ENCODE measurements at regions not wholly inside any gene's neighbourhood (a gene's known extent, or its start where the extent isn't known, plus 50 kb on each side); places are given as distances from the start of the nearest gene placed in this dataset.
"Not testable (repeated sequence)": the region's sequence is repeated elsewhere in the genome, so short reads cannot be mapped to it uniquely, and the experiment has no call there.

- not testable (repeated sequence) for H3K27ac ChIP-seq (ENCODE audit: low read depth, low read length); H3K9me3 ChIP-seq (ENCODE audit: control insufficient read depth in 3 of 3, low read length in 3 of 3); H3K4me3 ChIP-seq (ENCODE audit: low read length in 3 of 3); H3K27me3 ChIP-seq (ENCODE audit: control insufficient read depth in 3 of 3, insufficient read depth in 3 of 3, low read length in 3 of 3); H3K4me1 ChIP-seq (ENCODE audit: control insufficient read depth in 3 of 3, insufficient read depth in 3 of 3, low read length in 3 of 3); H3K9ac ChIP-seq (ENCODE audit: low read depth in 1 of 3, low read length in 3 of 3)
- peaks cover 0 to 13% (median 0%) of the 10 kb centered on the region in 3 donors for H3K36me3 ChIP-seq (ENCODE audit: control insufficient read depth in 3 of 3, insufficient read depth in 3 of 3, low read length in 3 of 3)
Measured at GRCh38 chr5:34188001-34188822, 145.2 kb upstream of the C1QTNF3 start.

GRCh38 chr5:34189246-34189645 lies 146.2 kb upstream of the C1QTNF3 start:
- H3K4me3 ChIP-seq (ENCODE audit: low read length in 3 of 3); H3K9me3 ChIP-seq (ENCODE audit: control insufficient read depth in 3 of 3, low read length in 3 of 3); H3K4me1 ChIP-seq (ENCODE audit: control insufficient read depth in 3 of 3, insufficient read depth in 3 of 3, low read length in 3 of 3); H3K27me3 ChIP-seq (ENCODE audit: control insufficient read depth in 3 of 3, insufficient read depth in 3 of 3, low read length in 3 of 3); H3K9ac ChIP-seq (ENCODE audit: low read depth in 1 of 3, low read length in 3 of 3); H3K27ac ChIP-seq (ENCODE audit: low read depth, low read length): not testable (repeated sequence)
- H3K36me3 ChIP-seq (ENCODE audit: control insufficient read depth in 3 of 3, insufficient read depth in 3 of 3, low read length in 3 of 3) = peaks cover 0 to 13% (median 3%) of the 10 kb centered on the region in 3 donors

DNA sequence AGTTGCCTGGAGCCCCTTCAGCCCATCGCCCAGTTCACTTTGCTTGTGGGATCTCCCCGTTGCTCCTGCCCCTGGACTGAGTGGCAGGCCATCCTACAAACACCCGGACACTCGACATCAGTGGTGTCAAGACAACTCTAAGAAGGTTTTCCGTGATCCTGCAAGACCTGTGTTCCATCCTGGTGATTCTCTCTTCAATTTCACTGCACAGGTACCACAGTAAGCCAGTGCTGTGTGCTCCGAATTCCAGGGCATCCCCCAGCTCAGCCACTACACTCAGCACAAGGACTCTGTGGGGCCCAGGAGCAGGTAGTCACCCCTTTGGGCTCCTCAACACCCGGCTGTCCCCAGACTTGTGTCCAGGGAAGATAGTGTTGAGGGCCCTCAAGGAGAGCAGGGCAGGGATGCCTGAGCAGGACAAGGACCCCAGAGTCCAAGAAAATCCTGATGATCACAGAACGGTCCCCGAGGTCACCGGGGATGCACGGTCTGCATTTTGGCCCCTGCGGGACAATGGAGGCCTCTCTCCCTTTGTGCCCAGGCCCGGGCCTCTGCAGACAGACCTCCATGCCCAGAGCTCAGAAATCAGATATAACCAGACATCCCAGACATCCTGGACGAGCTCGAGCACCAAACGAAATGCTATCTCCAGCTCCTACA lies 146.9 kb upstream of the C1QTNF3 start:
- H3K9me3 ChIP-seq (ENCODE audit: control insufficient read depth in 3 of 3, low read length in 3 of 3); H3K27ac ChIP-seq (ENCODE audit: low read depth, low read length); H3K4me3 ChIP-seq (ENCODE audit: low read length in 3 of 3); H3K4me1 ChIP-seq (ENCODE audit: control insufficient read depth in 3 of 3, insufficient read depth in 3 of 3, low read length in 3 of 3); H3K27me3 ChIP-seq (ENCODE audit: control insufficient read depth in 3 of 3, insufficient read depth in 3 of 3, low read length in 3 of 3); H3K9ac ChIP-seq (ENCODE audit: low read depth in 1 of 3, low read length in 3 of 3): not testable (repeated sequence)
- peaks cover 0 to 13% (median 3%) of the 10 kb centered on the region in 3 donors for H3K36me3 ChIP-seq (ENCODE audit: control insufficient read depth in 3 of 3, insufficient read depth in 3 of 3, low read length in 3 of 3)

DNA sequence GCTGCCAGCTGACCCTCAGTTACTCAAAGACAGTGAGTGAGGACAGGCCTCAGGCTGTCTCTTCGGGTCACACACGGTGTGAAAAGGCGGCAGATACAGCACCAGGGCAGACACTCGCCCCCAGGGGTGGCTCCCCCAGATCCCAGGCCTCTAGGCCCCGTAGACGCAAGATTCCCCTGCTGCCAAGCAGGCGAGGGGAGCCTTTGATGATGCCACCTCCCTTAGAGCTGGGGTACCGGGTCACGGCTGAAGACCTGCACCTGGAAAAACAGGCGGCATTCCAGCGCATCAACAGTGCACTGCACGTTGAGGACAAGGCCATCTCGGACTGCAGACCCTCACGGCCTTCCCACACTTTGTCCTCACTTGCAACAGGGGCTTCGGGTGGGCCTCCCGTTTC lies 147.5 kb upstream of the C1QTNF3 start:
- not testable (repeated sequence) for H3K4me3 ChIP-seq (ENCODE audit: low read length in 3 of 3); H3K27ac ChIP-seq (ENCODE audit: low read depth, low read length); H3K9ac ChIP-seq (ENCODE audit: low read depth in 1 of 3, low read length in 3 of 3); H3K9me3 ChIP-seq (ENCODE audit: control insufficient read depth in 3 of 3, low read length in 3 of 3); H3K27me3 ChIP-seq (ENCODE audit: control insufficient read depth in 3 of 3, insufficient read depth in 3 of 3, low read length in 3 of 3); H3K4me1 ChIP-seq (ENCODE audit: control insufficient read depth in 3 of 3, insufficient read depth in 3 of 3, low read length in 3 of 3)
- H3K36me3 ChIP-seq (ENCODE audit: control insufficient read depth in 3 of 3, insufficient read depth in 3 of 3, low read length in 3 of 3) = peaks cover 0 to 13% (median 3%) of the 10 kb centered on the region in 3 donors

DNA sequence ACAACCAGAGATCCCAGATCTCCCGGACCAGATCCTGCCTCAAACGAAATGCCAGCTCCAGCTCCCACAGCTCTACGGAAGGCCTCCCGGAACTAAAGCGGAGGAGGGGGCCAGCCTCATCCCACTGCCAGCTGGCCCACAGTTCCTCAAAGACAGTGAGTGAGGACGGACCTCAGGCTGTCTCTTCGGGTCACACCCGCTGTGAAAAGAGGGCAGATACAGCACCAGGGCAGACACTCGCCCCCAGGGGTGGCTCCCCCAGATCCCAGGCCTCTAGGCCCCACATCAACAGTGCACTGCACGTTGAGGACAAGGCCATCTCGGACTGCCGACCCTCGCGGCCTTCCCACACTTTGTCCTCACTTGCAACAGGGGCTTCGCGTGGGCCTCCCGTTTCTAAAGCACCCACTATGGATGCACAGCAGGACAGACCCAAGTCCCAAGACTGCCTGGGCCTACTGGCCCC lies 148.3 kb upstream of the C1QTNF3 start:
- not testable (repeated sequence) for H3K4me3 ChIP-seq (ENCODE audit: low read length in 3 of 3); H3K9me3 ChIP-seq (ENCODE audit: control insufficient read depth in 3 of 3, low read length in 3 of 3); H3K4me1 ChIP-seq (ENCODE audit: control insufficient read depth in 3 of 3, insufficient read depth in 3 of 3, low read length in 3 of 3); H3K27me3 ChIP-seq (ENCODE audit: control insufficient read depth in 3 of 3, insufficient read depth in 3 of 3, low read length in 3 of 3); H3K27ac ChIP-seq (ENCODE audit: low read depth, low read length); H3K9ac ChIP-seq (ENCODE audit: low read depth in 1 of 3, low read length in 3 of 3)
- peaks cover 0 to 13% (median 3%) of the 10 kb centered on the region in 3 donors for H3K36me3 ChIP-seq (ENCODE audit: control insufficient read depth in 3 of 3, insufficient read depth in 3 of 3, low read length in 3 of 3)

GRCh38 chr5:34192064-34192922 lies 149.3 kb upstream of the C1QTNF3 start:
- peaks cover 0 to 13% (median 3%) of the 10 kb centered on the region in 3 donors for H3K36me3 ChIP-seq (ENCODE audit: control insufficient read depth in 3 of 3, insufficient read depth in 3 of 3, low read length in 3 of 3)
- H3K27me3 ChIP-seq (ENCODE audit: control insufficient read depth in 3 of 3, insufficient read depth in 3 of 3, low read length in 3 of 3); H3K9ac ChIP-seq (ENCODE audit: low read depth in 1 of 3, low read length in 3 of 3); H3K27ac ChIP-seq (ENCODE audit: low read depth, low read length); H3K4me3 ChIP-seq (ENCODE audit: low read length in 3 of 3); H3K4me1 ChIP-seq (ENCODE audit: control insufficient read depth in 3 of 3, insufficient read depth in 3 of 3, low read length in 3 of 3); H3K9me3 ChIP-seq (ENCODE audit: control insufficient read depth in 3 of 3, low read length in 3 of 3): not testable (repeated sequence)

GRCh38 chr5:34192923-34193262 lies 149.9 kb upstream of the C1QTNF3 start:
- H3K27ac ChIP-seq (ENCODE audit: low read depth, low read length); H3K4me3 ChIP-seq (ENCODE audit: low read length in 3 of 3); H3K4me1 ChIP-seq (ENCODE audit: control insufficient read depth in 3 of 3, insufficient read depth in 3 of 3, low read length in 3 of 3); H3K9ac ChIP-seq (ENCODE audit: low read depth in 1 of 3, low read length in 3 of 3); H3K9me3 ChIP-seq (ENCODE audit: control insufficient read depth in 3 of 3, low read length in 3 of 3); H3K27me3 ChIP-seq (ENCODE audit: control insufficient read depth in 3 of 3, insufficient read depth in 3 of 3, low read length in 3 of 3): not testable (repeated sequence)
- H3K36me3 ChIP-seq (ENCODE audit: control insufficient read depth in 3 of 3, insufficient read depth in 3 of 3, low read length in 3 of 3) = peaks cover 0 to 13% (median 3%) of the 10 kb centered on the region in 3 donors

DNA sequence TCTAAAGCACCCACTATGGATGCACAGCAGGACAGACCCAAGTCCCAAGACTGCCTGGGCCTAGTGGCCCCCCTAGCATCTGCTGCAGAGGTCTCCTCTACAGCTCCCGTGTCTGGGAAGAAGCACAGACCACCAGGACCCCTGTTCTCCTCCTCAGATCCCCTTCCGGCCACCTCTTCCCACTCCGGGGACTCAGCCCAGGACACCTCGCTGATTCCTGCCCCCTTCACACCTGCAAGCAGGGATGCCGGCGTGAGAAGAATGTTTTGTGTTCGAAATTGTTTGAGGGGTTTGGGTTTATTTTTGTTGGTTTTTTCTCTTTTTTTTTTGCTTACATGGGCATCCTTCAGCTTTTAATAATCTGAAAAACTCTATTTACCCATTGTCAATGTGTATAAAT lies 150.3 kb upstream of the C1QTNF3 start:
- H3K9me3 ChIP-seq (ENCODE audit: control insufficient read depth in 3 of 3, low read length in 3 of 3); H3K27me3 ChIP-seq (ENCODE audit: control insufficient read depth in 3 of 3, insufficient read depth in 3 of 3, low read length in 3 of 3); H3K4me3 ChIP-seq (ENCODE audit: low read length in 3 of 3); H3K27ac ChIP-seq (ENCODE audit: low read depth, low read length); H3K4me1 ChIP-seq (ENCODE audit: control insufficient read depth in 3 of 3, insufficient read depth in 3 of 3, low read length in 3 of 3); H3K9ac ChIP-seq (ENCODE audit: low read depth in 1 of 3, low read length in 3 of 3): not testable (repeated sequence)
- H3K36me3 ChIP-seq (ENCODE audit: control insufficient read depth in 3 of 3, insufficient read depth in 3 of 3, low read length in 3 of 3) = peaks cover 0 to 12% (median 3%) of the 10 kb centered on the region in 3 donors

GRCh38 chr5:34193804-34194203 lies 150.8 kb upstream of the C1QTNF3 start:
- not testable (repeated sequence) for H3K9me3 ChIP-seq (ENCODE audit: control insufficient read depth in 3 of 3, low read length in 3 of 3); H3K4me1 ChIP-seq (ENCODE audit: control insufficient read depth in 3 of 3, insufficient read depth in 3 of 3, low read length in 3 of 3)
- H3K36me3 ChIP-seq (ENCODE audit: control insufficient read depth in 3 of 3, insufficient read depth in 3 of 3, low read length in 3 of 3) = peaks cover 0 to 12% (median 3%) of the 10 kb centered on the region in 3 donors

GRCh38 chr5:34196091-34196490 lies 153.1 kb upstream of the C1QTNF3 start:
- H3K4me1 ChIP-seq (ENCODE audit: control insufficient read depth in 3 of 3, insufficient read depth in 3 of 3, low read length in 3 of 3); H3K9me3 ChIP-seq (ENCODE audit: control insufficient read depth in 3 of 3, low read length in 3 of 3); H3K4me3 ChIP-seq (ENCODE audit: low read length in 3 of 3); H3K27ac ChIP-seq (ENCODE audit: low read depth, low read length); H3K36me3 ChIP-seq (ENCODE audit: control insufficient read depth in 3 of 3, insufficient read depth in 3 of 3, low read length in 3 of 3); H3K9ac ChIP-seq (ENCODE audit: low read depth in 1 of 3, low read length in 3 of 3); H3K27me3 ChIP-seq (ENCODE audit: control insufficient read depth in 3 of 3, insufficient read depth in 3 of 3, low read length in 3 of 3): not testable (repeated sequence)

More at GRCh38 chr5:34193804-34194203, 150.8 kb upstream of the C1QTNF3 start:
- H3K9ac ChIP-seq (ENCODE audit: low read depth in 1 of 3, low read length in 3 of 3); H3K4me3 ChIP-seq (ENCODE audit: low read length in 3 of 3); H3K27ac ChIP-seq (ENCODE audit: low read depth, low read length); H3K27me3 ChIP-seq (ENCODE audit: control insufficient read depth in 3 of 3, insufficient read depth in 3 of 3, low read length in 3 of 3): not testable (repeated sequence)

Measured in skeletal muscle tissue (tissue), 3 donors.